GM19043 (cell line): ENCODE measurements at regions not wholly inside any gene's neighbourhood (a gene's known extent, or its start where the extent isn't known, plus 50 kb on each side); places are given as distances from the start of the nearest gene placed in this dataset.

Experiments used
- ATAC-seq: cut with Tn5 transposase; IDR thresholded peaks from one replicate; pipeline ENCODE4 v1.9.1; 2021; ENCODE audit warnings: low read depth; ENCODE audit not compliant: unreplicated experiment

GRCh38 chr5:7329141-7329540 lies 66.8 kb upstream of the ADCY2 start:
- no peak for ATAC-seq

GRCh38 chr5:7329712-7330111 lies 66.2 kb upstream of the ADCY2 start:
- ATAC-seq = no peak

- no peak for ATAC-seq
These were observed 65.7 kb upstream of the ADCY2 start for GRCh38 chr5:7330256-7330655.

- no peak for ATAC-seq
These were observed 64.8 kb upstream of the ADCY2 start for GRCh38 chr5:7331131-7331530.
